ENCODE measurements at regions not wholly inside any gene's neighbourhood (a gene's known extent, or its start where the extent isn't known, plus 50 kb on each side); places are given as distances from the start of the nearest gene placed in this dataset.

- peaks cover 44% of the 10 kb centered on the region for H3K36me3 ChIP-seq (ENCODE audit: insufficient read depth, insufficient read length, low read length)
- no peak overlapping the region for H3K4me3 ChIP-seq (ENCODE audit: insufficient read length, low read depth)
- no peak for DNase-seq (ENCODE audit: low read depth, low spot score)
- peaks cover 9% of the 10 kb centered on the region for H3K4me1 ChIP-seq (ENCODE audit: insufficient read depth, insufficient read length)
- H3K9me3 ChIP-seq (ENCODE audit: insufficient read depth, low read length): no peaks in the 10 kb centered on the region
- H3K27me3 ChIP-seq (ENCODE audit: insufficient read depth, insufficient read length): no peaks in the 10 kb centered on the region
- TF ChIP-seq ZNF274 (IDR thresholded peaks at IDR 0.05; ENCODE audit: low read depth, low read length) (no peak), SUZ12 (IDR thresholded peaks at IDR 0.05; ENCODE audit: extremely low read depth, insufficient read depth, insufficient read length) (no peak), YY1 (IDR thresholded peaks at IDR 0.05; ENCODE audit: insufficient read depth, insufficient read length) (no peak)
- H3K9ac ChIP-seq (ENCODE audit: insufficient read length, low read depth): no peak overlapping the region
These were observed 130.1 kb downstream of the TLR5 start for GRCh38 chr1:223012938-223013337.

GRCh38 chr1:223014142-223014873, 128.7 kb downstream of the TLR5 start:
- H3K4me1 ChIP-seq (ENCODE audit: insufficient read depth, insufficient read length): peaks cover 9% of the 10 kb centered on the region
- H3K27me3 ChIP-seq (ENCODE audit: insufficient read depth, insufficient read length): no peaks in the 10 kb centered on the region
- no peak for DNase-seq (ENCODE audit: low read depth, low spot score)
- TF ChIP-seq ZNF274 (IDR thresholded peaks at IDR 0.05; ENCODE audit: low read depth, low read length): no peak
- no peak for TF ChIP-seq YY1 (IDR thresholded peaks at IDR 0.05; ENCODE audit: insufficient read depth, insufficient read length)
- no peak for TF ChIP-seq SUZ12 (IDR thresholded peaks at IDR 0.05; ENCODE audit: extremely low read depth, insufficient read depth, insufficient read length)
- H3K9ac ChIP-seq (ENCODE audit: insufficient read length, low read depth): no peak overlapping the region
- H3K36me3 ChIP-seq (ENCODE audit: insufficient read depth, insufficient read length, low read length): peaks cover 52% of the 10 kb centered on the region
- no peak overlapping the region for H3K4me3 ChIP-seq (ENCODE audit: insufficient read length, low read depth)
- no peaks in the 10 kb centered on the region for H3K9me3 ChIP-seq (ENCODE audit: insufficient read depth, low read length)

GRCh38 chr1:223016381-223016780, 126.7 kb downstream of the TLR5 start:
- no peak for DNase-seq (ENCODE audit: low read depth, low spot score)
- H3K27me3 ChIP-seq (ENCODE audit: insufficient read depth, insufficient read length): no peaks in the 10 kb centered on the region
- peaks cover 6% of the 10 kb centered on the region for H3K4me1 ChIP-seq (ENCODE audit: insufficient read depth, insufficient read length)
- H3K4me3 ChIP-seq (ENCODE audit: insufficient read length, low read depth): no peak overlapping the region
- no peaks in the 10 kb centered on the region for H3K9me3 ChIP-seq (ENCODE audit: insufficient read depth, low read length)
- H3K9ac ChIP-seq (ENCODE audit: insufficient read length, low read depth): no peak overlapping the region
- H3K36me3 ChIP-seq (ENCODE audit: insufficient read depth, insufficient read length, low read length): peaks cover 68% of the 10 kb centered on the region
- no peak for TF ChIP-seq ZNF274 (IDR thresholded peaks at IDR 0.05; ENCODE audit: low read depth, low read length)

GRCh38 chr1:223016890-223017289, 126.2 kb downstream of the TLR5 start:
- Histone ChIP-seq H3K9me3 (ENCODE audit: insufficient read depth, low read length) (no peaks in the 10 kb centered on the region), H3K4me1 (ENCODE audit: insufficient read depth, insufficient read length) (peaks cover 6% of the 10 kb centered on the region), H3K27me3 (ENCODE audit: insufficient read depth, insufficient read length) (no peaks in the 10 kb centered on the region), H3K4me3 (ENCODE audit: insufficient read length, low read depth) (no peak overlapping the region), H3K36me3 (ENCODE audit: insufficient read depth, insufficient read length, low read length) (peaks cover 71% of the 10 kb centered on the region), H3K9ac (ENCODE audit: insufficient read length, low read depth) (no peak overlapping the region)
- TF ChIP-seq YY1 (IDR thresholded peaks at IDR 0.05; ENCODE audit: insufficient read depth, insufficient read length) (no peak), ZNF274 (IDR thresholded peaks at IDR 0.05; ENCODE audit: low read depth, low read length) (no peak), SUZ12 (IDR thresholded peaks at IDR 0.05; ENCODE audit: extremely low read depth, insufficient read depth, insufficient read length) (no peak)
- DNase-seq (ENCODE audit: low read depth, low spot score): no peak

- H3K27me3 ChIP-seq (ENCODE audit: insufficient read depth, insufficient read length): no peaks in the 10 kb centered on the region
- TF ChIP-seq SUZ12 (IDR thresholded peaks at IDR 0.05; ENCODE audit: extremely low read depth, insufficient read depth, insufficient read length) (no peak), YY1 (IDR thresholded peaks at IDR 0.05; ENCODE audit: insufficient read depth, insufficient read length) (no peak), ZNF274 (IDR thresholded peaks at IDR 0.05; ENCODE audit: low read depth, low read length) (no peak)
- H3K4me3 ChIP-seq (ENCODE audit: insufficient read length, low read depth): no peak overlapping the region
- H3K9me3 ChIP-seq (ENCODE audit: insufficient read depth, low read length): no peaks in the 10 kb centered on the region
- H3K36me3 ChIP-seq (ENCODE audit: insufficient read depth, insufficient read length, low read length): peaks cover 75% of the 10 kb centered on the region
- no peak for DNase-seq (ENCODE audit: low read depth, low spot score)
- H3K4me1 ChIP-seq (ENCODE audit: insufficient read depth, insufficient read length): peaks cover 10% of the 10 kb centered on the region
- no peak overlapping the region for H3K9ac ChIP-seq (ENCODE audit: insufficient read length, low read depth)
These were observed 125.8 kb downstream of the TLR5 start for GRCh38 chr1:223017291-223017690.

GRCh38 chr1:223018534-223018933, 124.5 kb downstream of the TLR5 start:
- no peaks in the 10 kb centered on the region for H3K27me3 ChIP-seq (ENCODE audit: insufficient read depth, insufficient read length)
- peaks cover 16% of the 10 kb centered on the region for H3K4me1 ChIP-seq (ENCODE audit: insufficient read depth, insufficient read length)
- H3K4me3 ChIP-seq (ENCODE audit: insufficient read length, low read depth): no peak overlapping the region
- H3K9ac ChIP-seq (ENCODE audit: insufficient read length, low read depth): no peak overlapping the region
- DNase-seq (ENCODE audit: low read depth, low spot score): no peak
- peaks cover 3% of the 10 kb centered on the region; the same call in 1 of the 2 replicates for H3K9me3 ChIP-seq (ENCODE audit: insufficient read depth, low read length)
- TF ChIP-seq ZNF274 (IDR thresholded peaks at IDR 0.05; ENCODE audit: low read depth, low read length) (no peak), SUZ12 (IDR thresholded peaks at IDR 0.05; ENCODE audit: extremely low read depth, insufficient read depth, insufficient read length) (no peak), YY1 (IDR thresholded peaks at IDR 0.05; ENCODE audit: insufficient read depth, insufficient read length) (no peak)
- peaks cover 69% of the 10 kb centered on the region for H3K36me3 ChIP-seq (ENCODE audit: insufficient read depth, insufficient read length, low read length)

GRCh38 chr1:223019256-223019655, 123.8 kb downstream of the TLR5 start:
- TF ChIP-seq SUZ12 (IDR thresholded peaks at IDR 0.05; ENCODE audit: extremely low read depth, insufficient read depth, insufficient read length) (no peak), ZNF274 (IDR thresholded peaks at IDR 0.05; ENCODE audit: low read depth, low read length) (no peak), YY1 (IDR thresholded peaks at IDR 0.05; ENCODE audit: insufficient read depth, insufficient read length) (no peak)
- Histone ChIP-seq H3K9ac (ENCODE audit: insufficient read length, low read depth) (no peak overlapping the region), H3K4me1 (ENCODE audit: insufficient read depth, insufficient read length) (peaks cover 20% of the 10 kb centered on the region), H3K36me3 (ENCODE audit: insufficient read depth, insufficient read length, low read length) (peaks cover 69% of the 10 kb centered on the region), H3K27me3 (ENCODE audit: insufficient read depth, insufficient read length) (no peaks in the 10 kb centered on the region), H3K9me3 (ENCODE audit: insufficient read depth, low read length) (peaks cover 10% of the 10 kb centered on the region; the same call in 1 of the 2 replicates), H3K4me3 (ENCODE audit: insufficient read length, low read depth) (no peak overlapping the region)
- no peak for DNase-seq (ENCODE audit: low read depth, low spot score)
